ENCODE measurements at regions not wholly inside any gene's neighbourhood (a gene's known extent, or its start where the extent isn't known, plus 50 kb on each side); places are given as distances from the start of the nearest gene placed in this dataset.
A peak's percentile ranks its signal among the peaks of the same experiment; 100 is the strongest.

DNA sequence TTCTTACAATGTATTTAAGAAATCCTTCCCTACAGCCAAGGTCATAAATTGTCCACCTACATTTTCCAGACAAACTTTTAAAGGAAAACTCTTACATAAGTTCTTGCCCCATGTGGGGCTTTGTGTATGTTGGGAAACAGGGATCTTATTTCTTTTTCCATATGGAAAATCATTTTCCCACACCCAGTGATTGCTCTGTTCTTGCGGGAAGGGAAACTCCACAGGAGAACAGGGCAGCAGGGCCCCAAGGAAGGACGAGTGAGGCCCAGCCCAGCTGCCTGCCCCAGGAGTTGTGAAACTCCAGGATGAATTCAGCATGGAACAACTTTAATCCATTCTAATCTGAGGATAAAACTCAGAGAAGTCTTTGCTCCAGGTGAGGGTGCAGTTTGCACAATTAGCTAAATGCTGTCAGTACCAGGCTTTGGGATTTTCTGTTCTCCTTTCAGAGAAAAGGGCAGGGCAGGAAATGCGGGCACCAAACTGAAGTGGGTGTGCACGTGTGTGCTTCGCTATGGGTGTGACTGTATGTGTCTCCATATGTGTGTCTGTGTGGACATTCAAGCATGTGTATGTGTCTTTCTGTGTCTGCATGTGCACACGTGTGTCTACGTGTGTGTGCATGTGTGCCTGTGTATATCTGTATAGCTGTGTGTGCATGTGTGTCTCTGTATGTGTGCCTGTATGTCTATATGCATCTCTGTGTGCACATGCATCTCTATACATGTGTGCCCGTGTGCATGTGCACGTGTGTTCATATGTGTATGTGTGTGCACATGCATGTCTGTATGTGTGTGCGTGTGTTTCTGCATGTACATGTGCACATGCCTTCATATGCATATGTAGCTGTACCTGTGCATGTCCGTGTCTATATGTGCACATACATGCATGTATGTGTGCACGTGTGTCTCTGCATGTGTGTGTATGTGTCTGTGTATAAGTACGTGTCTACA is 102.0 kb upstream of the FAM20C start:
- Histone ChIP-seq H3K9me2 (no peaks in the 10 kb centered on the region), H3K4me3 (ENCODE audit: low read depth in 2 of 2, low read length in 1 of 2) (no peak overlapping the region), H3K27me3 (ENCODE audit: insufficient read depth) (no peaks in the 10 kb centered on the region), H3K27ac (ENCODE audit: low read depth in 2 of 2, low read length in 1 of 2) (peak overlapping the region in 1 of 2 experiments; percentile 82; a peak in 2 of 4 replicates), H3K4me2 (peak overlapping the region; percentile 48; the same call in 1 of the 2 replicates), H3K9ac (peak overlapping the region; percentile 15; the same call in 1 of the 2 replicates), H3K79me2 (ENCODE audit: insufficient read depth) (no peaks in the 10 kb centered on the region), H3K9me3 (no peaks in the 10 kb centered on the region), H3F3A (replicated peaks; ENCODE audit: insufficient read depth) (peaks cover 15% of the 10 kb centered on the region), H4K20me1 (ENCODE audit: insufficient read depth) (no peaks in the 10 kb centered on the region), H2AFZ (ENCODE audit: low read depth) (peak overlapping the region; percentile 31; the same call in 1 of the 2 replicates), H3K4me1 (ENCODE audit: control insufficient read depth in 1 of 2, insufficient read depth in 2 of 2, low read depth in 1 of 2, low read length in 1 of 2) (peaks cover 30 to 43% of the 10 kb centered on the region in 2 experiments; a peak in 3 of 4 replicates), H3K36me3 (replicated peaks in 1 of 2; ENCODE audit: control insufficient read depth in 1 of 2, insufficient read depth in 2 of 2, low read length in 1 of 2) (no peaks in the 10 kb centered on the region)
- TF ChIP-seq, protein P1, sequence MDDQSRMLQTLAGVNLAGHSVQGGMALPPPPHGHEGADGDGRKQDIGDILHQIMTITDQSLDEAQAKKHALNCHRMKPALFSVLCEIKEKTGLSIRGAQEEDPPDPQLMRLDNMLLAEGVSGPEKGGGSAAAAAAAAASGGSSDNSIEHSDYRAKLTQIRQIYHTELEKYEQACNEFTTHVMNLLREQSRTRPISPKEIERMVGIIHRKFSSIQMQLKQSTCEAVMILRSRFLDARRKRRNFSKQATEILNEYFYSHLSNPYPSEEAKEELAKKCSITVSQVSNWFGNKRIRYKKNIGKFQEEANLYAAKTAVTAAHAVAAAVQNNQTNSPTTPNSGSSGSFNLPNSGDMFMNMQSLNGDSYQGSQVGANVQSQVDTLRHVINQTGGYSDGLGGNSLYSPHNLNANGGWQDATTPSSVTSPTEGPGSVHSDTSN (IDR thresholded peaks at IDR 0.05): no peak
- TF ChIP-seq, protein P2, sequence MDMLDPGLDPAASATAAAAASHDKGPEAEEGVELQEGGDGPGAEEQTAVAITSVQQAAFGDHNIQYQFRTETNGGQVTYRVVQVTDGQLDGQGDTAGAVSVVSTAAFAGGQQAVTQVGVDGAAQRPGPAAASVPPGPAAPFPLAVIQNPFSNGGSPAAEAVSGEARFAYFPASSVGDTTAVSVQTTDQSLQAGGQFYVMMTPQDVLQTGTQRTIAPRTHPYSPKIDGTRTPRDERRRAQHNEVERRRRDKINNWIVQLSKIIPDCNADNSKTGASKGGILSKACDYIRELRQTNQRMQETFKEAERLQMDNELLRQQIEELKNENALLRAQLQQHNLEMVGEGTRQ (IDR thresholded peaks at IDR 0.05; ENCODE audit: borderline replicate concordance, low read depth, low read length): no peak
- TF ChIP-seq RCOR1 (IDR thresholded peaks at IDR 0.05; ENCODE audit: low read length): no peak
- TF ChIP-seq SIN3A (IDR thresholded peaks at IDR 0.05; ENCODE audit: borderline replicate concordance, low read depth, low read length): no peak
- no peak for TF ChIP-seq MEF2A (IDR thresholded peaks at IDR 0.05; ENCODE audit: borderline replicate concordance, low read depth)
- TF ChIP-seq FOXM1 (IDR thresholded peaks at IDR 0.05; ENCODE audit: low read depth): no peak
- TF ChIP-seq, protein P3, sequence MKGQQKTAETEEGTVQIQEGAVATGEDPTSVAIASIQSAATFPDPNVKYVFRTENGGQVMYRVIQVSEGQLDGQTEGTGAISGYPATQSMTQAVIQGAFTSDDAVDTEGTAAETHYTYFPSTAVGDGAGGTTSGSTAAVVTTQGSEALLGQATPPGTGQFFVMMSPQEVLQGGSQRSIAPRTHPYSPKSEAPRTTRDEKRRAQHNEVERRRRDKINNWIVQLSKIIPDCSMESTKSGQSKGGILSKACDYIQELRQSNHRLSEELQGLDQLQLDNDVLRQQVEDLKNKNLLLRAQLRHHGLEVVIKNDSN (IDR thresholded peaks at IDR 0.05; ENCODE audit: borderline replicate concordance, low read depth): no peak
- TF ChIP-seq, protein P4, sequence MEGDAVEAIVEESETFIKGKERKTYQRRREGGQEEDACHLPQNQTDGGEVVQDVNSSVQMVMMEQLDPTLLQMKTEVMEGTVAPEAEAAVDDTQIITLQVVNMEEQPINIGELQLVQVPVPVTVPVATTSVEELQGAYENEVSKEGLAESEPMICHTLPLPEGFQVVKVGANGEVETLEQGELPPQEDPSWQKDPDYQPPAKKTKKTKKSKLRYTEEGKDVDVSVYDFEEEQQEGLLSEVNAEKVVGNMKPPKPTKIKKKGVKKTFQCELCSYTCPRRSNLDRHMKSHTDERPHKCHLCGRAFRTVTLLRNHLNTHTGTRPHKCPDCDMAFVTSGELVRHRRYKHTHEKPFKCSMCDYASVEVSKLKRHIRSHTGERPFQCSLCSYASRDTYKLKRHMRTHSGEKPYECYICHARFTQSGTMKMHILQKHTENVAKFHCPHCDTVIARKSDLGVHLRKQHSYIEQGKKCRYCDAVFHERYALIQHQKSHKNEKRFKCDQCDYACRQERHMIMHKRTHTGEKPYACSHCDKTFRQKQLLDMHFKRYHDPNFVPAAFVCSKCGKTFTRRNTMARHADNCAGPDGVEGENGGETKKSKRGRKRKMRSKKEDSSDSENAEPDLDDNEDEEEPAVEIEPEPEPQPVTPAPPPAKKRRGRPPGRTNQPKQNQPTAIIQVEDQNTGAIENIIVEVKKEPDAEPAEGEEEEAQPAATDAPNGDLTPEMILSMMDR (IDR thresholded peaks at IDR 0.05): no peak
- TF ChIP-seq, protein P5, sequence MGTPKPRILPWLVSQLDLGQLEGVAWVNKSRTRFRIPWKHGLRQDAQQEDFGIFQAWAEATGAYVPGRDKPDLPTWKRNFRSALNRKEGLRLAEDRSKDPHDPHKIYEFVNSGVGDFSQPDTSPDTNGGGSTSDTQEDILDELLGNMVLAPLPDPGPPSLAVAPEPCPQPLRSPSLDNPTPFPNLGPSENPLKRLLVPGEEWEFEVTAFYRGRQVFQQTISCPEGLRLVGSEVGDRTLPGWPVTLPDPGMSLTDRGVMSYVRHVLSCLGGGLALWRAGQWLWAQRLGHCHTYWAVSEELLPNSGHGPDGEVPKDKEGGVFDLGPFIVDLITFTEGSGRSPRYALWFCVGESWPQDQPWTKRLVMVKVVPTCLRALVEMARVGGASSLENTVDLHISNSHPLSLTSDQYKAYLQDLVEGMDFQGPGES (IDR thresholded peaks at IDR 0.05; ENCODE audit: low read depth, low read length): no peak
- WGBS (ENCODE audit: low lambda C conversion rate): 82% methylated on average over 13 of the region's 13 CpGs
- ChIA-PET CTCF (no interaction called here), POLR2A (no interaction called here)
- DNase-seq: no peak
